ENCODE measurements at regions not wholly inside any gene's neighbourhood (a gene's known extent, or its start where the extent isn't known, plus 50 kb on each side); places are given as distances from the start of the nearest gene placed in this dataset.

GRCh38 chr6:23031986-23032385 is 462.6 kb downstream of the HDGFL1 start:
- TF ChIP-seq ZBTB11 (tag by site-specific recombination; conservative IDR thresholded peaks at IDR 0.05; ENCODE audit: low read depth) (no peak), ZNF548 (tag by site-specific recombination; IDR thresholded peaks at IDR 0.05) (no peak), ZNF639 (tag by site-specific recombination; IDR thresholded peaks at IDR 0.05) (no peak), ZNF626 (tag by site-specific recombination; IDR thresholded peaks at IDR 0.05) (no peak), AEBP2 (tag by site-specific recombination; IDR thresholded peaks at IDR 0.05; ENCODE audit: borderline replicate concordance) (no peak), ZBTB44 (tag by site-specific recombination; IDR thresholded peaks at IDR 0.05) (no peak), ZXDB (tag by site-specific recombination; IDR thresholded peaks at IDR 0.05) (no peak), ZNF10 (tag by site-specific recombination; IDR thresholded peaks at IDR 0.05) (no peak), ZNF239 (tag by site-specific recombination; IDR thresholded peaks at IDR 0.05) (no peak), ZNF138 (tag by site-specific recombination; IDR thresholded peaks at IDR 0.05; ENCODE audit: borderline replicate concordance) (no peak), ZNF280C (tag by site-specific recombination; IDR thresholded peaks at IDR 0.05) (no peak), ZSCAN4 (tag by site-specific recombination; IDR thresholded peaks at IDR 0.05) (no peak), ZNF549 (tag by site-specific recombination; IDR thresholded peaks at IDR 0.05) (no peak), ZFP37 (tag by site-specific recombination; IDR thresholded peaks at IDR 0.05) (no peak), SP2 (tag by site-specific recombination; IDR thresholded peaks at IDR 0.05) (no peak), ZNF132 (tag by site-specific recombination; IDR thresholded peaks at IDR 0.05; ENCODE audit: borderline replicate concordance) (no peak), ZNF292 (tag by site-specific recombination; IDR thresholded peaks at IDR 0.05; ENCODE audit: borderline replicate concordance, low read depth) (no peak), HOXA7 (CRISPR knock-in tag; IDR thresholded peaks at IDR 0.05; ENCODE audit: borderline replicate concordance) (no peak)
- Histone ChIP-seq H3K4me3 (ENCODE audit: low read depth, low read length) (no peak overlapping the region), H3K4me1 (ENCODE audit: control insufficient read depth, insufficient read depth, low read length) (no peaks in the 10 kb centered on the region), H3K9me3 (ENCODE audit: control insufficient read depth, insufficient read depth, low read depth, low read length) (no peaks in the 10 kb centered on the region), H3K36me3 (ENCODE audit: control insufficient read depth in 2 of 2, insufficient read depth in 1 of 2, low read length in 2 of 2) (no peaks in the 10 kb centered on the region), H3K27ac (ENCODE audit: extremely low read depth, low read depth, low read length) (no peak overlapping the region)
- CTCF ChIA-PET: interaction anchor here (0.6 kb wide), 1 partner anchor 39 kb away, joined by 4 read pairs; no protein-coding TSS in a partner anchor
- POLR2A ChIA-PET: no interaction called here
